ENCODE measurements at regions not wholly inside any gene's neighbourhood (a gene's known extent, or its start where the extent isn't known, plus 50 kb on each side); places are given as distances from the start of the nearest gene placed in this dataset.

GRCh38 chr3:816605-817004, 276.2 kb upstream of the CNTN6 start:
- Histone ChIP-seq H3K9me2 (replicated peaks; ENCODE audit: insufficient read depth) (no peaks in the 10 kb centered on the region), H3K4me3 (no peak overlapping the region), H3K36me3 (replicated peaks; ENCODE audit: insufficient read depth, low read depth) (no peaks in the 10 kb centered on the region), H3K4me1 (ENCODE audit: insufficient read depth) (no peaks in the 10 kb centered on the region), H4K20me1 (ENCODE audit: insufficient read depth, poor library complexity, severe bottlenecking) (no peaks in the 10 kb centered on the region), H2AFZ (no peak overlapping the region), H3K4me2 (no peak overlapping the region), H3K27ac (no peak overlapping the region), H3K79me2 (no peaks in the 10 kb centered on the region), H3K9me3 (ENCODE audit: low read depth) (no peaks in the 10 kb centered on the region), H3K27me3 (no peaks in the 10 kb centered on the region)
- DNase-seq (ENCODE audit: low spot score), result no peak
- WGBS (ENCODE audit: low lambda C conversion rate, missing lambda C conversion rate), result 83% methylated on average over 5 of the region's 5 CpGs
- TF ChIP-seq EZH2 (IDR thresholded peaks at IDR 0.05; ENCODE audit: borderline replicate concordance) (no peak), EZH2phosphoT487 (IDR thresholded peaks at IDR 0.05; ENCODE audit: low read depth, severe bottlenecking, unreplicated experiment) (no peak)

- Histone ChIP-seq H3K27ac (no peak overlapping the region), H3K27me3 (no peaks in the 10 kb centered on the region), H3K36me3 (replicated peaks; ENCODE audit: insufficient read depth, low read depth) (no peaks in the 10 kb centered on the region), H3K4me1 (ENCODE audit: insufficient read depth) (no peaks in the 10 kb centered on the region), H3K9me3 (ENCODE audit: low read depth) (no peaks in the 10 kb centered on the region), H4K20me1 (ENCODE audit: insufficient read depth, poor library complexity, severe bottlenecking) (no peaks in the 10 kb centered on the region), H3K4me3 (no peak overlapping the region), H3K4me2 (no peak overlapping the region), H3K9me2 (replicated peaks; ENCODE audit: insufficient read depth) (no peaks in the 10 kb centered on the region), H3K79me2 (no peaks in the 10 kb centered on the region), H2AFZ (no peak overlapping the region)
- 80% methylated on average over 1 of the region's 1 CpG for WGBS (ENCODE audit: low lambda C conversion rate, missing lambda C conversion rate)
- TF ChIP-seq EZH2 (IDR thresholded peaks at IDR 0.05; ENCODE audit: borderline replicate concordance) (no peak), EZH2phosphoT487 (IDR thresholded peaks at IDR 0.05; ENCODE audit: low read depth, severe bottlenecking, unreplicated experiment) (no peak), CTCF (IDR thresholded peaks at IDR 0.05; ENCODE audit: poor library complexity) (no peak)
- no peak for DNase-seq (ENCODE audit: low spot score)
Measured at GRCh38 chr3:834679-835078, 258.1 kb upstream of the CNTN6 start.

- no peaks in the 10 kb centered on the region for H3K4me1 ChIP-seq (ENCODE audit: insufficient read depth)
- no peaks in the 10 kb centered on the region for H3K36me3 ChIP-seq (replicated peaks; ENCODE audit: insufficient read depth, low read depth)
- H4K20me1 ChIP-seq (ENCODE audit: insufficient read depth, poor library complexity, severe bottlenecking), result no peaks in the 10 kb centered on the region
- H3K4me3 ChIP-seq, result no peak overlapping the region
- no peaks in the 10 kb centered on the region for H3K27me3 ChIP-seq
- WGBS (ENCODE audit: low lambda C conversion rate, missing lambda C conversion rate), result 92% methylated on average over 4 of the region's 4 CpGs
- no peak overlapping the region for H3K4me2 ChIP-seq
- H2AFZ ChIP-seq, result no peak overlapping the region
- TF ChIP-seq CTCF (IDR thresholded peaks at IDR 0.05; ENCODE audit: poor library complexity) (no peak), EZH2phosphoT487 (IDR thresholded peaks at IDR 0.05; ENCODE audit: low read depth, severe bottlenecking, unreplicated experiment) (no peak), EZH2 (IDR thresholded peaks at IDR 0.05; ENCODE audit: borderline replicate concordance) (no peak)
- H3K27ac ChIP-seq, result no peak overlapping the region
- H3K9me2 ChIP-seq (replicated peaks; ENCODE audit: insufficient read depth), result no peaks in the 10 kb centered on the region
- no peak for DNase-seq (ENCODE audit: low spot score)
- no peaks in the 10 kb centered on the region for H3K79me2 ChIP-seq
- no peaks in the 10 kb centered on the region for H3K9me3 ChIP-seq (ENCODE audit: low read depth)
Measured at GRCh38 chr3:835096-835495, 257.7 kb upstream of the CNTN6 start.

GRCh38 chr3:839981-840380, 252.8 kb upstream of the CNTN6 start:
- Histone ChIP-seq H3K4me1 (ENCODE audit: insufficient read depth) (no peaks in the 10 kb centered on the region), H4K20me1 (ENCODE audit: insufficient read depth, poor library complexity, severe bottlenecking) (no peaks in the 10 kb centered on the region), H3K36me3 (replicated peaks; ENCODE audit: insufficient read depth, low read depth) (no peaks in the 10 kb centered on the region), H3K9me3 (ENCODE audit: low read depth) (no peaks in the 10 kb centered on the region), H3K4me3 (no peak overlapping the region), H2AFZ (no peak overlapping the region), H3K27me3 (no peaks in the 10 kb centered on the region), H3K79me2 (no peaks in the 10 kb centered on the region), H3K4me2 (no peak overlapping the region), H3K27ac (no peak overlapping the region), H3K9me2 (replicated peaks; ENCODE audit: insufficient read depth) (no peaks in the 10 kb centered on the region)
- DNase-seq (ENCODE audit: low spot score), result no peak
- WGBS (ENCODE audit: low lambda C conversion rate, missing lambda C conversion rate), result 70% methylated on average over 1 of the region's 1 CpG
- TF ChIP-seq EZH2 (IDR thresholded peaks at IDR 0.05; ENCODE audit: borderline replicate concordance) (no peak), EZH2phosphoT487 (IDR thresholded peaks at IDR 0.05; ENCODE audit: low read depth, severe bottlenecking, unreplicated experiment) (no peak), CTCF (IDR thresholded peaks at IDR 0.05; ENCODE audit: poor library complexity) (no peak)
